ENCODE measurements at regions not wholly inside any gene's neighbourhood (a gene's known extent, or its start where the extent isn't known, plus 50 kb on each side); places are given as distances from the start of the nearest gene placed in this dataset.

DNA sequence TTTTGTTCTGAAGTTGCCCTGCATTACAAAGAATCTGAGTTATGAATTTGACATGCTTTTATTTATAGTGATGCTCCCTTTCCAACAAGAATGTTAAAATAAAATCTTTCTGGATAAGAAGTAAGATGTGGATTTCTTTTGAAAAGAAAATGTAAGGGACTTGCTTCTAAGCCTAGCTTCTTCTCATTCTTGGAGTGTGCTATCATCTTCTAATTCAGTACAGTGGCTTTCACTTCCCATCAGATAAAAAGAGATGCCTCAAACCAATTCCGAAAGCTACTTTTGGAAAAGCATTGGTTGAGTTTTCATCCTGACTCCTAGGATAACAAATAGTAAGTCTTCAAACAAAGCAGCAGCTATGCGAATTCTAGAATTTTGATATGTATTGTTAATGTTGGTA is 197.0 kb upstream of the ZPLD1 start:
- Histone ChIP-seq H3K36me3 (ENCODE audit: control insufficient read depth, insufficient read depth, low read length) (no peaks in the 10 kb centered on the region), H3K27me3 (ENCODE audit: control insufficient read depth, insufficient read depth, low read length, poor library complexity, severe bottlenecking) (no peaks in the 10 kb centered on the region), H3K27ac (ENCODE audit: insufficient read depth, low read depth, low read length, poor library complexity, severe bottlenecking) (no peak overlapping the region), H3K9me3 (ENCODE audit: control insufficient read depth, low read length) (no peaks in the 10 kb centered on the region), H3K4me3 (ENCODE audit: insufficient read depth, low read depth, low read length) (no peak overlapping the region), H3K4me1 (ENCODE audit: control insufficient read depth, insufficient read depth, low read length) (peaks cover 5% of the 10 kb centered on the region)
- WGBS, 2 experiments, result 90 to 91% methylated on average over 2 of the region's 2 CpGs

DNA sequence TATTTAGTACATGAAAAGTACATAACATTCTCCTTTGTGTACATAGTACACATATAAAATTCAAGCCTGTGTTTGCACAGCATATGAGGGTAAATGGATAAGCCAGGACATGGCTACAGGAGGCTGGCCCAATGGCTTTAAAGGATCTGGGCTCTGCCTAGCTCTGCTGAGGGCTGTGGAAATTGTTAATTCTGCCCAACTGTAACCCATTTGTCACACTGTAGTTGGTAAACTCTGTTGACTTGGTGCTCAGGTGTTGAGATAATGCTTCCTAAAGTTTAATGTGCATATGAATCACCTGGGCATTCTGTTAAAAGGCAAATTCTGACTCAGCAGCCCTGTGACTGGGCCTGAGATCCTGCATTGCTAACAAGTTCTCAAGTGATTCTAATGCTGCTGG is 196.5 kb upstream of the ZPLD1 start:
- Histone ChIP-seq H3K36me3 (ENCODE audit: control insufficient read depth, insufficient read depth, low read length) (no peaks in the 10 kb centered on the region), H3K27me3 (ENCODE audit: control insufficient read depth, insufficient read depth, low read length, poor library complexity, severe bottlenecking) (no peaks in the 10 kb centered on the region), H3K4me1 (ENCODE audit: control insufficient read depth, insufficient read depth, low read length) (peaks cover 5% of the 10 kb centered on the region), H3K4me3 (ENCODE audit: insufficient read depth, low read depth, low read length) (no peak overlapping the region), H3K27ac (ENCODE audit: insufficient read depth, low read depth, low read length, poor library complexity, severe bottlenecking) (no peak overlapping the region), H3K9me3 (ENCODE audit: control insufficient read depth, low read length) (no peaks in the 10 kb centered on the region)

DNA sequence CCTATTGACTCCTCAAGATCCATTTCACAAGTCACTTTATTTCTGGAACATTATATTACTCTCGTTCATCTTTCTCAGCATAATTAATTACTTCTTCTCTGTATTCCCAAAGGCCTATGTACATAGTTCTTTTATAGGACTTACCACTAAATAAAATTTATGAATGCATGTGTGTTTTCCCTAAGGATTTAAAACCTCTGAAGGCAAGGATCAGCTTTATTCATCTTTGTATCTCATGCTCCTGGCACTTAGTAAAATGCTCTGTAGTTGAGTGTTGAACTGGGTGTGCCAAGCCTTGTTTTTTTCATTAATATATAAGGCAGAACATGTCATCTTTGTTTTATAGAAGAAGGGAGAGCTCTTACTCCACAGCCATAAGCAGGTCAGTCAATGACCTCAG is 194.1 kb upstream of the ZPLD1 start:
- H3K4me3 ChIP-seq (ENCODE audit: insufficient read depth, low read depth, low read length), result no peak overlapping the region
- 88 to 100% methylated on average over 1 of the region's 1 CpG for WGBS, 2 experiments
- H3K27ac ChIP-seq (ENCODE audit: insufficient read depth, low read depth, low read length, poor library complexity, severe bottlenecking), result no peak overlapping the region
- peaks cover 5% of the 10 kb centered on the region for H3K4me1 ChIP-seq (ENCODE audit: control insufficient read depth, insufficient read depth, low read length)
- H3K27me3 ChIP-seq (ENCODE audit: control insufficient read depth, insufficient read depth, low read length, poor library complexity, severe bottlenecking), result no peaks in the 10 kb centered on the region
- H3K9me3 ChIP-seq (ENCODE audit: control insufficient read depth, low read length), result no peaks in the 10 kb centered on the region
- H3K36me3 ChIP-seq (ENCODE audit: control insufficient read depth, insufficient read depth, low read length), result no peaks in the 10 kb centered on the region

DNA sequence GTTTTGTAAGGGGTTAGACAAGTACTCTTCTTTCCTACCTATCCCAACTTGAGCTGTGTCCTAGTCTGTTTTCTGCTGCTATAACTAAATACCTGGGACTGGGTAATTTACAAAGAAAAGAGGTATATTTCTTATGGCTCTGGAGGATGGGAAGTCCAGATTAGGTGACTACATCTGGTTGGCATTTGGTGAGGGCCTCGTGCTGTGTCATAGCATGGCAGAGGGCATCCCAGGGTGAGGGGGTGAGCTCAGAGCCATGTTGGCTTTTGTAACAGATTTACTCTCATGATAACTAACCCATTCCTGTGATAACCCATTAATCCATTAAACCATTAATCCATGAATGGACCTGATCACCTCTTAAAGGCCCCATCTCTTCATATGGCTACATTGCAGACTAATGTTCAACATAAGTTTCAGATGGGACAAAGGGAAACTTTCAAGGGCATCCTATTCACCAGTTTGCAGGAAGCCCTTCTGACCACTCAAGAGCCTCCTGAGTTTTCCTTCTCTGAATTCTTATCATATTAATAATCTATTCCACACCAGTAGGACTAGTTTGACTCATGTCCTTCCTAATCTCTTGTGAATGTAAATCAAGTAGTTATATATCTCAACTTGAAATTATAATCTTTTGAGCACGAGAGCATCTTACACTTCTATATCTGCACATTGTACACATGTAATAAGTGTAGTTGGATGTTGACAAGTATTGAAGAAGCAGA is 185.7 kb upstream of the ZPLD1 start:
- H3K9me3 ChIP-seq (ENCODE audit: control insufficient read depth, low read length), result no peaks in the 10 kb centered on the region
- H3K4me1 ChIP-seq (ENCODE audit: control insufficient read depth, insufficient read depth, low read length), result no peaks in the 10 kb centered on the region
- no peaks in the 10 kb centered on the region for H3K36me3 ChIP-seq (ENCODE audit: control insufficient read depth, insufficient read depth, low read length)
- no peaks in the 10 kb centered on the region for H3K27me3 ChIP-seq (ENCODE audit: control insufficient read depth, insufficient read depth, low read length, poor library complexity, severe bottlenecking)
- H3K27ac ChIP-seq (ENCODE audit: insufficient read depth, low read depth, low read length, poor library complexity, severe bottlenecking), result no peak overlapping the region
- WGBS, 2 experiments, result 91 to 96% methylated on average over 1 of the region's 2 CpGs
- no peak overlapping the region for H3K4me3 ChIP-seq (ENCODE audit: insufficient read depth, low read depth, low read length)

DNA sequence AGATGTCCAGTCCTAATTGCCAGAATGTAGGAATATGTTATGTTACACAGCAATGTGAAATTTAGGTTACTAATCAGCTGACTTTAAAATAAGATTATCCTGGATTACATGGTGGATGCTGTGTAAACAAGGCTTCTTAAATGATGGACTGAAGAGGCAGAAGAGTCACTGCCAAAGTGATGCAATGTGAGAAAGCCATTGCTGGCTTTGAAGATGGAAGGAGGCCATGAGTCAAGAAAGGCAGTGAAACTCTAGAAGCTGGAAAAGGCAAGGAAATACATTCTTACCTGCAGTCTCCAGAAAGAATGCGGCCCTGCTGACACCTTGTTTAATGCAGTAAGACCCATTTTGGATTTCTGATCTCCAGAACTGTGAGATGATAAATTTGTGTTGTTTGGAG is 179.1 kb upstream of the ZPLD1 start:
- no peaks in the 10 kb centered on the region for H3K36me3 ChIP-seq (ENCODE audit: control insufficient read depth, insufficient read depth, low read length)
- WGBS, 2 experiments, result 95 to 100% methylated on average over 1 of the region's 1 CpG

DNA sequence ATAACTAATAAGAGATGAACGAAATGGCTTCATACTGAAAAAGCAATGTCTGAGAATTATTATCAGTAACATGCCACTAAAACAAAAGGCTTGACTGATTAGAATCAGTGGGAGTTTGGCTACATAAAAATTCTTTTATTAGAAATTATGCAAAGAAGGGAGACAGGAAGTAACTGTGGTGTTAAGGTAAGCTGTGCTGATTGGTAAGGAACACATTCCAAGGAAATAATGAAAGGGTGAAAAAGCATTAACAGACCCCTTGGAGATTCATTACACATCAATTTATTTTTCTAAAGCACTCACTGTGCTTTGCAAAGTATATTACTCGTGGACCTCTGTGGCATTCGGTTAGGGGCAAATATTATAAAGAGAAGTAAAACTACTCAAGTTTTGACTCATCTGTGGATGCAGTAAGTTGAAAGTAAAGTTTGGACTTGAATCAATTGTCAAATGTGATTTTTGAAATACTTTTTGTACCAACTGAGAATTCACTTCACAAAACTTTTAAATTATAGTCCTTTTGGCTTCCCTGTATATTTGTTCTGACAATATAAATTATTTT is 176.1 kb upstream of the ZPLD1 start:
- H3K27me3 ChIP-seq (ENCODE audit: control insufficient read depth, insufficient read depth, low read length, poor library complexity, severe bottlenecking), result no peaks in the 10 kb centered on the region
- no peak overlapping the region for H3K27ac ChIP-seq (ENCODE audit: insufficient read depth, low read depth, low read length, poor library complexity, severe bottlenecking)
- H3K36me3 ChIP-seq (ENCODE audit: control insufficient read depth, insufficient read depth, low read length), result no peaks in the 10 kb centered on the region
- 80 to 85% methylated on average over 2 to 3 of the region's 3 CpGs for WGBS, 2 experiments
- H3K4me1 ChIP-seq (ENCODE audit: control insufficient read depth, insufficient read depth, low read length), result no peaks in the 10 kb centered on the region
- no peak overlapping the region for H3K4me3 ChIP-seq (ENCODE audit: insufficient read depth, low read depth, low read length)
- no peaks in the 10 kb centered on the region for H3K9me3 ChIP-seq (ENCODE audit: control insufficient read depth, low read length)

More for the DNA sequence above, 179.1 kb upstream of the ZPLD1 start:
- Histone ChIP-seq H3K4me1 (ENCODE audit: control insufficient read depth, insufficient read depth, low read length) (no peaks in the 10 kb centered on the region), H3K27ac (ENCODE audit: insufficient read depth, low read depth, low read length, poor library complexity, severe bottlenecking) (no peak overlapping the region), H3K27me3 (ENCODE audit: control insufficient read depth, insufficient read depth, low read length, poor library complexity, severe bottlenecking) (no peaks in the 10 kb centered on the region), H3K9me3 (ENCODE audit: control insufficient read depth, low read length) (no peaks in the 10 kb centered on the region), H3K4me3 (ENCODE audit: insufficient read depth, low read depth, low read length) (no peak overlapping the region)

DNA sequence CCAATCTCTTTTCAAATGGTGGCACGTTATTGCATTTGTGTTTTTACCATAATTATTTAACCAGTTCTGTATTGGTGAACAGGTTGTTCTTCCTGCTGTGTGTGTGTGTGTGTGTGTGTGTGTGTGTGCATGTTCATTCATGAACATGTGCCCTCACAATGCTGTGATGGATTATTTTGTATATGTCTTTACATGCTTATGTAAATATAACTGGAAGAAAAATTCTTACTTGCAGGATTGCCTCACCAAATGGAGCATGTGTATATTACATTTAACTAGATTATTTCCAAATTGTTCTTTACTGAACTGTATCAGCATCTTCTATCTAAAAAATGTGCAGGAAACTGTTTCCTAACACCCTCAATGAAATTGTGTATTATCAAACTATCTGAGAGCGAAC is 175.2 kb upstream of the ZPLD1 start:
- Histone ChIP-seq H3K9me3 (ENCODE audit: control insufficient read depth, low read length) (no peaks in the 10 kb centered on the region), H3K36me3 (ENCODE audit: control insufficient read depth, insufficient read depth, low read length) (no peaks in the 10 kb centered on the region), H3K4me3 (ENCODE audit: insufficient read depth, low read depth, low read length) (no peak overlapping the region), H3K27ac (ENCODE audit: insufficient read depth, low read depth, low read length, poor library complexity, severe bottlenecking) (no peak overlapping the region), H3K27me3 (ENCODE audit: control insufficient read depth, insufficient read depth, low read length, poor library complexity, severe bottlenecking) (no peaks in the 10 kb centered on the region), H3K4me1 (ENCODE audit: control insufficient read depth, insufficient read depth, low read length) (no peaks in the 10 kb centered on the region)
- 83% methylated on average over 2 of the region's 2 CpGs; no CpG with 5 or more reads in 1 of the 2 experiments for WGBS, 2 experiments

DNA sequence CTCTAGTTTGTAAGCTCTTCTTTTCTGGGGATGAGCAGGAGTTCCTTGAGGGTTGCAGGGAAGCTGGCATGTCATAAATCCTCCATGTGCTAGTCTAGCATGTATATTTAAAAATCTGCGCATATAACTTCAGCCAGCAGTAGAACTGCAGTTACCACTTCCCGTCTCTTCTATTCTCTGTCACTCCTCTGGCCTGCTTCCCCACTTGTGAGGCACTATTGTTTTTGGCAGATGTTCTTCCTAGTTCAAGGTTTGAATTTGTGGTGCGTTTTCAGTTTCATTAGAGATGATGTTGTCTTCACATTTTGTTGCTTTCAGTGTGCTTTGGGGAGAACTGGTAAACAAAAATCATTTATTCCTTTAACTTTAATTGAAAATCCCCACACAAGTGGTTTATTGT is 169.1 kb upstream of the ZPLD1 start:
- H3K4me3 ChIP-seq (ENCODE audit: insufficient read depth, low read depth, low read length), result no peak overlapping the region
- 80 to 85% methylated on average over 3 of the region's 3 CpGs for WGBS, 2 experiments
- H3K4me1 ChIP-seq (ENCODE audit: control insufficient read depth, insufficient read depth, low read length), result no peaks in the 10 kb centered on the region
- no peaks in the 10 kb centered on the region for H3K27me3 ChIP-seq (ENCODE audit: control insufficient read depth, insufficient read depth, low read length, poor library complexity, severe bottlenecking)
- H3K27ac ChIP-seq (ENCODE audit: insufficient read depth, low read depth, low read length, poor library complexity, severe bottlenecking), result no peak overlapping the region
- H3K9me3 ChIP-seq (ENCODE audit: control insufficient read depth, low read length), result no peaks in the 10 kb centered on the region
- no peaks in the 10 kb centered on the region for H3K36me3 ChIP-seq (ENCODE audit: control insufficient read depth, insufficient read depth, low read length)

DNA sequence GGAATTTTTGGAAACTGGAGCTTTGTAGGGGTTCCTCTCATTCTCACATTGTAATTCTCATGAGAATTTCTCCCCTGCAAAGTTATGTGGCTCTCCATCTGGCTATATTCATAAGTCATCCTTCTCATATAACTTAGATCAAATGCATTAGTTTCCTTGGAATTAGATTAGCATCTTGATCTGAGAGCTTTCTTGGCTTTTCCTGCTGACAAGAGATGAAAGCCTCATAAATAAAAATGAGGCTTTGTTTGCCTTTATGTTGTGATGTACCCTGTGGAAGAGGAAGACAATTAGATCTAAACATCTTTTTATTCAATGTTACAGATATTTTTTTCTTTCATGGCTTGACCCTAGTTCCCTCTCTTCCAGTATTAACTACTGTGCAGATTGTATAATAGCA is 165.4 kb upstream of the ZPLD1 start:
- Histone ChIP-seq H3K27ac (ENCODE audit: insufficient read depth, low read depth, low read length, poor library complexity, severe bottlenecking) (no peak overlapping the region), H3K9me3 (ENCODE audit: control insufficient read depth, low read length) (no peaks in the 10 kb centered on the region), H3K4me3 (ENCODE audit: insufficient read depth, low read depth, low read length) (no peak overlapping the region)

DNA sequence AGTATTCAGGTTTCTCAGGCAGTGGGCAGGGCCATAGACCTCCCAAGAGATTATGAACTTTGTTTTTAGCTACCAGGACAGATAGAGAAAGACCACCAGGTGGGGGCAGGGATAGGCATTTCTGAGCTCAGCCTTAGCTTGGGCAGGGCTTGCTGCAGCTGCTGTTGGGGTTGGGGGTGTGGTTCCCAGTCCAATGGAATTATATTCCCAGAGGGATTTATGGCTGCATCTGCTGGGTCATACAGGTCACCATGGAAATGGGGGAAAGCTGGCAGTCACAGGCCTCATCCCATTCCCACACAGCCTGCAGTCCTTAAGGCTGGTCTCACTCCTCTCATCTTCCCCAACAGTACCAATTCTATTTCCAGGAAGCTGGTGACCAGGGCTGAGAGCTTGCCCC is 144.6 kb upstream of the ZPLD1 start:
- Histone ChIP-seq H3K27me3 (ENCODE audit: control insufficient read depth, insufficient read depth, low read length, poor library complexity, severe bottlenecking) (no peaks in the 10 kb centered on the region), H3K36me3 (ENCODE audit: control insufficient read depth, insufficient read depth, low read length) (no peaks in the 10 kb centered on the region), H3K9me3 (ENCODE audit: control insufficient read depth, low read length) (peaks cover 3% of the 10 kb centered on the region), H3K27ac (ENCODE audit: insufficient read depth, low read depth, low read length, poor library complexity, severe bottlenecking) (no peak overlapping the region), H3K4me1 (ENCODE audit: control insufficient read depth, insufficient read depth, low read length) (no peaks in the 10 kb centered on the region), H3K4me3 (ENCODE audit: insufficient read depth, low read depth, low read length) (no peak overlapping the region)

More for the DNA sequence above, 165.4 kb upstream of the ZPLD1 start:
- no peaks in the 10 kb centered on the region for H3K4me1 ChIP-seq (ENCODE audit: control insufficient read depth, insufficient read depth, low read length)
- H3K27me3 ChIP-seq (ENCODE audit: control insufficient read depth, insufficient read depth, low read length, poor library complexity, severe bottlenecking), result no peaks in the 10 kb centered on the region
- H3K36me3 ChIP-seq (ENCODE audit: control insufficient read depth, insufficient read depth, low read length), result no peaks in the 10 kb centered on the region

DNA sequence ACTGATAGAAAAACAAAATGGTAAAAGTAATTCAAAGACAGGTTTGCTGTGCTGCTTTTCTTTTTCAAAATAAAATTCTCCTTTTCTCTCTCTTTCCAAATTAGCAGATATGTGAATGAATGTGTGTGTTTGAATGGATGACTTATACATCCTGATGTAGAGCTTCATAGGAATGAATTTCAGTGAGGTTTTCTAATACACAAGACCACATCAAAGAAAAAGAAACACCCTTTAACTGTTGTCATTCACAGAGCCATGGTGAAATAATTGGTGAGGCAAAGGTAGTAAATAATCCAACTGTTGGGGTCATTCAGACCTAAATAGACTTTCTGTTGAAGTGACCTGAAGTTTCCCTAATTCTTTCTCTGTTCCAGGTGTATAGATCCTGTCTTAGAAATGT is 139.1 kb upstream of the ZPLD1 start:
- no peak overlapping the region for H3K4me3 ChIP-seq (ENCODE audit: insufficient read depth, low read depth, low read length)
- no peak overlapping the region for H3K27ac ChIP-seq (ENCODE audit: insufficient read depth, low read depth, low read length, poor library complexity, severe bottlenecking)
- no peaks in the 10 kb centered on the region for H3K36me3 ChIP-seq (ENCODE audit: control insufficient read depth, insufficient read depth, low read length)
- no peaks in the 10 kb centered on the region for H3K9me3 ChIP-seq (ENCODE audit: control insufficient read depth, low read length)
- H3K4me1 ChIP-seq (ENCODE audit: control insufficient read depth, insufficient read depth, low read length), result no peaks in the 10 kb centered on the region
- H3K27me3 ChIP-seq (ENCODE audit: control insufficient read depth, insufficient read depth, low read length, poor library complexity, severe bottlenecking), result no peaks in the 10 kb centered on the region
